HEK293 (cell line): ENCODE measurements at regions not wholly inside any gene's neighbourhood (a gene's known extent, or its start where the extent isn't known, plus 50 kb on each side); places are given as distances from the start of the nearest gene placed in this dataset.

Source experiments
- CTCF ChIA-PET: fragments of 350-600 bp; formaldehyde crosslinking; extraction: SDS; loops from one replicate; lab custom pipeline; 2021; ENCODE audit warnings: antibody characterized with exemption; lab: Yijun Ruan, JAX
- POLR2A ChIA-PET: fragments of 300-600 bp; formaldehyde crosslinking; extraction: SDS; loops from one replicate; lab custom pipeline; 2020; ENCODE audit warnings: antibody characterized with exemption, inconsistent platforms; lab: Yijun Ruan, JAX
- H3K27ac ChIP-seq: fragments of 200-500 bp; sonication (Bioruptor generic); 2 replicates; pipeline ENCODE4 v1.5.1; 2014; ENCODE audit warnings: low read depth, low read length, control low read depth, inconsistent platforms; ENCODE audit errors: extremely low read depth
- H3K36me3 ChIP-seq, 2 experiments: fragments of 200-500 bp in 1 of 2; sonication (Bioruptor generic) in 1 of 2; 1 replicate in 1 of 2; 2 replicates in 1 of 2; pipeline ENCODE4 v1.5.1; 2014 to 2017; ENCODE audit warnings: inconsistent platforms in 2 of 2, low read length in 2 of 2; ENCODE audit not compliant: control insufficient read depth in 2 of 2, insufficient read depth in 1 of 2
- H3K4me1 ChIP-seq: fragments of 200-500 bp; sonication (Bioruptor generic); 2 replicates; pipeline ENCODE4 v1.5.1; 2014; ENCODE audit warnings: mild to moderate bottlenecking, low read length, inconsistent platforms; ENCODE audit not compliant: control insufficient read depth, insufficient read depth
- H3K4me3 ChIP-seq: 2 replicates; pipeline ENCODE4 v1.5.1; 2011; ENCODE audit warnings: low read depth, mild to moderate bottlenecking, control low read depth, low read length, moderate library complexity
- H3K9me3 ChIP-seq: fragments of 200-500 bp; sonication (Bioruptor generic); 2 replicates; pipeline ENCODE4 v1.5.1; 2014; ENCODE audit warnings: low read depth, low read length, inconsistent platforms; ENCODE audit not compliant: control insufficient read depth, insufficient read depth
- ELK4 ChIP-seq: IDR thresholded peaks from 2 replicates; pipeline ENCODE4 v1.6.1; 2011; ENCODE audit warnings: mild to moderate bottlenecking, low read depth, low read length, borderline replicate concordance
- FEZF1 ChIP-seq: fragments of 450-650 bp; formaldehyde crosslinking; IDR thresholded peaks from 2 replicates; pipeline ENCODE4 v1.5.1; 2016; ENCODE audit warnings: missing biosample characterization, missing genetic modification characterization
- IKZF3 ChIP-seq: fragments of 450-650 bp; IDR thresholded peaks from 2 replicates; pipeline ENCODE4 v1.5.0; 2018; ENCODE audit warnings: missing biosample characterization, mild to moderate bottlenecking, missing genetic modification characterization, moderate library complexity
- OVOL3 ChIP-seq: fragments of 450-650 bp; formaldehyde crosslinking; IDR thresholded peaks from 2 replicates; pipeline ENCODE4 v1.5.1; 2016; ENCODE audit warnings: missing biosample characterization, missing genetic modification characterization
- PATZ1 ChIP-seq: fragments of 450-650 bp; formaldehyde crosslinking; IDR thresholded peaks from 2 replicates; pipeline ENCODE4 v1.5.1; 2016; ENCODE audit warnings: missing biosample characterization, missing genetic modification characterization
- PBX3 ChIP-seq: sonication (generic); formaldehyde crosslinking; IDR thresholded peaks from 2 replicates; pipeline ENCODE4 v1.8.1; 2022; ENCODE audit warnings: mild to moderate bottlenecking, moderate library complexity, missing genetic modification reagents
- SCRT1 ChIP-seq: fragments of 450-650 bp; formaldehyde crosslinking; IDR thresholded peaks from 2 replicates; pipeline ENCODE4 v1.5.1; 2016; ENCODE audit warnings: missing biosample characterization, missing genetic modification characterization, borderline replicate concordance
- SETDB1 ChIP-seq: IDR thresholded peaks from one replicate; pipeline ENCODE4 v1.6.1; 2017; ENCODE audit warnings: mild to moderate bottlenecking, low read length, moderate library complexity, mixed read lengths; ENCODE audit not compliant: insufficient read length
- ZBTB10 ChIP-seq: fragments of 450-650 bp; formaldehyde crosslinking; IDR thresholded peaks from 2 replicates; pipeline ENCODE4 v1.5.1; 2016; ENCODE audit warnings: missing biosample characterization, missing genetic modification characterization
- ZBTB44 ChIP-seq: fragments of 450-650 bp; IDR thresholded peaks from 2 replicates; pipeline ENCODE4 v1.5.1; 2018; ENCODE audit warnings: missing biosample characterization, mild to moderate bottlenecking, missing genetic modification characterization
- ZFP41 ChIP-seq: fragments of 450-650 bp; formaldehyde crosslinking; IDR thresholded peaks from 2 replicates; pipeline ENCODE4 v1.5.1; 2016; ENCODE audit warnings: missing biosample characterization, missing genetic modification characterization, borderline replicate concordance
- ZNF157 ChIP-seq: fragments of 450-650 bp; formaldehyde crosslinking; IDR thresholded peaks from 2 replicates; pipeline ENCODE4 v1.5.1; 2016; ENCODE audit warnings: missing biosample characterization, missing genetic modification characterization
- ZNF18 ChIP-seq: fragments of 450-650 bp; formaldehyde crosslinking; IDR thresholded peaks from 2 replicates; pipeline ENCODE4 v1.5.1; 2016; ENCODE audit warnings: missing biosample characterization, missing genetic modification characterization
- ZNF239 ChIP-seq: fragments of 450-650 bp; formaldehyde crosslinking; IDR thresholded peaks from 2 replicates; pipeline ENCODE4 v1.5.1; 2016; ENCODE audit warnings: missing biosample characterization, missing genetic modification characterization
- ZNF274 ChIP-seq, 2 experiments: fragments of 200-500 bp in 1 of 2; fragments of 450-650 bp in 1 of 2; sonication (Bioruptor generic) in 1 of 2; formaldehyde crosslinking in 1 of 2; IDR thresholded peaks; 2 replicates each; pipeline versions ENCODE4 v1.5.1 to v1.6.1; 2014 to 2016; ENCODE audit warnings: borderline replicate concordance in 1 of 2, inconsistent platforms in 1 of 2, low read length in 1 of 2, missing biosample characterization in 1 of 2, missing genetic modification characterization in 1 of 2
- ZNF362 ChIP-seq: fragments of 450-650 bp; formaldehyde crosslinking; IDR thresholded peaks from 2 replicates; pipeline ENCODE4 v1.5.1; 2016; ENCODE audit warnings: missing biosample characterization, missing genetic modification characterization
- ZNF416 ChIP-seq: fragments of 450-650 bp; formaldehyde crosslinking; IDR thresholded peaks from 2 replicates; pipeline ENCODE4 v1.5.1; 2016; ENCODE audit warnings: missing biosample characterization, missing genetic modification characterization
- ZNF423 ChIP-seq: fragments of 450-650 bp; formaldehyde crosslinking; IDR thresholded peaks from 2 replicates; pipeline ENCODE4 v1.5.1; 2016; ENCODE audit warnings: missing biosample characterization, missing genetic modification characterization
- ZNF548 ChIP-seq: fragments of 450-650 bp; formaldehyde crosslinking; IDR thresholded peaks from 2 replicates; pipeline ENCODE4 v1.5.1; 2016; ENCODE audit warnings: missing biosample characterization, missing genetic modification characterization
- ZNF660 ChIP-seq: fragments of 450-650 bp; IDR thresholded peaks from 2 replicates; pipeline ENCODE4 v1.5.1; 2018; ENCODE audit warnings: missing biosample characterization, mild to moderate bottlenecking, missing genetic modification characterization
- ZNF664 ChIP-seq: fragments of 450-650 bp; formaldehyde crosslinking; IDR thresholded peaks from 2 replicates; pipeline ENCODE4 v1.5.1; 2016; ENCODE audit warnings: missing biosample characterization, missing genetic modification characterization
- ZNF707 ChIP-seq: fragments of 450-650 bp; formaldehyde crosslinking; IDR thresholded peaks from 2 replicates; pipeline ENCODE4 v1.5.1; 2016; ENCODE audit warnings: missing biosample characterization, missing genetic modification characterization
- ZNF843 ChIP-seq: fragments of 450-650 bp; formaldehyde crosslinking; IDR thresholded peaks from 2 replicates; pipeline ENCODE4 v1.5.1; 2016; ENCODE audit warnings: missing biosample characterization, missing genetic modification characterization

GRCh38 chr14:86896701-86897100 is 1096.3 kb downstream of the GALC start:
- H3K9me3 ChIP-seq, result no peaks in the 10 kb centered on the region
- H3K4me1 ChIP-seq, result no peaks in the 10 kb centered on the region
- TF ChIP-seq ZNF423 (tag by site-specific recombination) (no peak), ZNF416 (tag by site-specific recombination) (no peak), ZBTB44 (tag by site-specific recombination) (no peak), ZNF664 (tag by site-specific recombination) (no peak), ZNF18 (no peak), ZNF660 (tag by site-specific recombination) (no peak), PBX3 (CRISPR knock-in tag) (no peak), ZNF707 (tag by site-specific recombination) (no peak), ZNF274 (IDR thresholded peaks at IDR 0.05; ENCODE audit: low read length) (no peak), ZNF274 (tag by site-specific recombination; IDR thresholded peaks at IDR 0.05; ENCODE audit: borderline replicate concordance) (no peak), FEZF1 (tag by site-specific recombination) (no peak), ZNF362 (tag by site-specific recombination) (no peak), ZFP41 (tag by site-specific recombination) (no peak), SETDB1 (no peak)
- POLR2A ChIA-PET, result no interaction called here
- H3K4me3 ChIP-seq, result no peak overlapping the region
- CTCF ChIA-PET, result no interaction called here
- H3K36me3 ChIP-seq, result no peaks in the 10 kb centered on the region
- H3K27ac ChIP-seq, result no peak overlapping the region

- no peak overlapping the region for H3K27ac ChIP-seq
- POLR2A ChIA-PET, result no interaction called here
- no peak overlapping the region for H3K4me3 ChIP-seq
- no peaks in the 10 kb centered on the region for H3K4me1 ChIP-seq
- CTCF ChIA-PET, result no interaction called here
- no peaks in the 10 kb centered on the region for H3K9me3 ChIP-seq
- H3K36me3 ChIP-seq, result no peaks in the 10 kb centered on the region
- no peak for TF ChIP-seq SCRT1 (tag by site-specific recombination)
- TF ChIP-seq ZNF548 (tag by site-specific recombination), result no peak
- no peak for TF ChIP-seq ZNF157 (tag by site-specific recombination)
- no peak for TF ChIP-seq ZNF664 (tag by site-specific recombination)
- TF ChIP-seq ZBTB10 (tag by site-specific recombination), result no peak
- no peak for TF ChIP-seq PATZ1 (tag by site-specific recombination)
- no peak for TF ChIP-seq OVOL3 (tag by site-specific recombination)
- TF ChIP-seq ZNF239 (tag by site-specific recombination), result no peak
- no peak for TF ChIP-seq ELK4
- no peak for TF ChIP-seq IKZF3
- no peak for TF ChIP-seq ZNF843 (tag by site-specific recombination)
Measured at GRCh38 chr14:86892152-86892956, 1100.6 kb downstream of the GALC start.
